Mesodermal cell (in vitro differentiated cells): ENCODE measurements at regions not wholly inside any gene's neighbourhood (a gene's known extent, or its start where the extent isn't known, plus 50 kb on each side); places are given as distances from the start of the nearest gene placed in this dataset.

Source experiments
- H3K27ac ChIP-seq: 2 replicates; pipeline ENCODE4 v1.7.0; 2013; ENCODE audit warnings: mild to moderate bottlenecking, low read depth, low read length, moderate library complexity; ENCODE audit not compliant: severe bottlenecking
- H3K36me3 ChIP-seq: 2 replicates; pipeline ENCODE4 v1.7.1; 2013; ENCODE audit warnings: mild to moderate bottlenecking, low read length, moderate library complexity; ENCODE audit not compliant: control insufficient read depth, insufficient read depth
- H3K4me1 ChIP-seq: one replicate; pipeline ENCODE4 v1.7.1; 2013; ENCODE audit warnings: mild to moderate bottlenecking, low read length; ENCODE audit not compliant: insufficient read depth, control insufficient read depth, poor library complexity, severe bottlenecking
- H3K4me3 ChIP-seq: 2 replicates; pipeline ENCODE4 v1.7.0; 2013; ENCODE audit warnings: low read length, control low read depth, mild to moderate bottlenecking; ENCODE audit not compliant: insufficient read depth, poor library complexity, severe bottlenecking; ENCODE audit errors: extremely low read depth
- H3K9me3 ChIP-seq: 2 replicates; pipeline ENCODE4 v1.7.1; 2013; ENCODE audit warnings: mild to moderate bottlenecking, low read length, moderate library complexity; ENCODE audit not compliant: control insufficient read depth
- WGBS, 2 experiments: methylation state at CpG; one replicate each; pipeline ENCODE4 v1.1.5; 2013; ENCODE audit warnings: missing lambda C conversion rate in 2 of 2; ENCODE audit not compliant: insufficient coverage in 2 of 2; 5-methylcytosine and 5-hydroxymethylcytosine counted together

DNA sequence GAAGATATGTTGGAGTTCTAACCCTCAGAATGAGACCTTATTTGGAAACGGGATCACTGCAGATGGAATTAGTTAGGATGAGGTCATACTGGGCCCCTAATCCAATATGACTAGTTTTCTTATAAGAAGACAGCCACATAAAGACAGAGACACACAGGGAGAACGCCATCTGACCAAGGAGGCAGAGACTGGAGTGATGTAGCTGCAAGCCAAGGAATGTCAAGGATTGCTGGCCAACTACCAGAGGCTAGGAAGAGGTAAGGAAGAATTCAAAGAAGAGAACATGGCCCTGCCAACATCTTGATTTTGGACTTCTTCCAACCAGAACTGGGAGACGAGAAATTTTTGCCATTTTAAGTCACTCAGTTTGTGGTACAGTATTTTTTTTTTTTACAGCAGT is 152.8 kb upstream of the DIPK2B start:
- 100% methylated on average over 1 of the region's 3 CpGs; no CpG with 5 or more reads in 1 of the 2 experiments for WGBS, 2 experiments
- Histone ChIP-seq H3K36me3 (no peaks in the 10 kb centered on the region), H3K4me3 (no peak overlapping the region), H3K9me3 (peaks cover 4% of the 10 kb centered on the region), H3K27ac (no peak overlapping the region), H3K4me1 (no peaks in the 10 kb centered on the region)

DNA sequence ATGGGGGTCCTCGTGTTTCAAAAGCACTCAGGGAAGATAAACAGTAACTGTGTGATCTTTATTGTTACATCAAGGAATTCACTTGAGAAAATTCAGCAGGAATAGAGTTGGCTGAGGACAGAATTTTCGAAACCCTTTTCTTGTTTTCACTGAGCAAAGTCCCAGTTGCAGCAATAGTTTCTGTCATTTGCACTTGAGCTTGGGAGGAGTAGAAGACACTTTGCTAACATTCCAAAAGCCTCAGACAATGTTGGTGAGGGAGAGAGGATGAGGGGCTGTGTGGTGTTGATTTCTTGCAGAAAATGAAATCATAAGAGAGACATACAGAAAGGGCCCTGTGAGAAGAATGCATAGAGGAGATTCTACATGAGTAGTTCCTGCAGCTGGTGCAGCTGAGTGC is 151.9 kb upstream of the DIPK2B start:
- no peak overlapping the region for H3K4me3 ChIP-seq
- no peak overlapping the region for H3K27ac ChIP-seq
- H3K36me3 ChIP-seq = no peaks in the 10 kb centered on the region
- 100% methylated on average over 1 of the region's 2 CpGs; no CpG with 5 or more reads in 1 of the 2 experiments for WGBS, 2 experiments
- H3K4me1 ChIP-seq = no peaks in the 10 kb centered on the region
- peaks cover 4% of the 10 kb centered on the region for H3K9me3 ChIP-seq

DNA sequence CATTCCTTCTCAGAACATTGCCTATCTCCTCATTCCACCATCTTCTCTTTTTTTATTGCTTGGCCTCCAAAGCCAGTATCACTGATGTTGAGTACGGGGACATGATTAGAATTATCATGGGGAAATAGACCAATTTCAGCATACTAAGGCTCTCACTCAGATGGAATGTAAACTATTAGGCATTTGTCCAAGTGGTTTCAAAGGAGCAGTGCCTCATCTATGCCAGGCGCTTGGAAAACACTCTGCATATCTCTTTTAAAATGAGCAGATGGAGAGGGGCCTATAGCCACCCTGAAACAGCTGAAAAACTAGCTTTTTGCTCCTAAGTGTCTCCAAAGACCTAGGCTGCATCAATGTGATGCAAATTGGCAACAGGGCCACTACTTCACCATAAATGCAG is 150.8 kb upstream of the DIPK2B start:
- no peak overlapping the region for H3K27ac ChIP-seq
- H3K36me3 ChIP-seq = no peaks in the 10 kb centered on the region
- peaks cover 4% of the 10 kb centered on the region for H3K9me3 ChIP-seq
- no peak overlapping the region for H3K4me3 ChIP-seq
- no peaks in the 10 kb centered on the region for H3K4me1 ChIP-seq
- no CpG with 5 or more reads among the region's 2 CpGs for WGBS, 2 experiments

DNA sequence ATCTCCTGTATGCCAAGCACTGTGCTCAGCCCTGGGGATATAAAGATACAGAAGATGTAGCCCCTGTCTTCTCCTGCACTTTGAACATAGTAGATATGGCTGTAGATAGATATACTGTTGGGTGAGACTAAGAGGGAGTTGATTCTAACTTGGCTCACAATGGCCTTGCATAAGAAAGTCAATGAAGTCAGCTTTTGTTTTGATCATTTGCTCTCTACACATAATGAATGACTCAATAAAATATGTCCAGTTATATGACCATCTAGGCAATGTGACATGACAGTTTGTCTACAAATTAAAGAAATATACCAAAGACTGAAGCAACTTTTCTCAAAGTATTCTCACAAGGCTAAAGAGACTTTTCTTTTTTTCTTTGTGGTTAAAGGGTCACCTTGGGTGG is 147.6 kb upstream of the DIPK2B start:
- Histone ChIP-seq H3K36me3 (no peaks in the 10 kb centered on the region), H3K4me1 (no peaks in the 10 kb centered on the region), H3K27ac (no peak overlapping the region), H3K4me3 (no peak overlapping the region), H3K9me3 (no peaks in the 10 kb centered on the region)

DNA sequence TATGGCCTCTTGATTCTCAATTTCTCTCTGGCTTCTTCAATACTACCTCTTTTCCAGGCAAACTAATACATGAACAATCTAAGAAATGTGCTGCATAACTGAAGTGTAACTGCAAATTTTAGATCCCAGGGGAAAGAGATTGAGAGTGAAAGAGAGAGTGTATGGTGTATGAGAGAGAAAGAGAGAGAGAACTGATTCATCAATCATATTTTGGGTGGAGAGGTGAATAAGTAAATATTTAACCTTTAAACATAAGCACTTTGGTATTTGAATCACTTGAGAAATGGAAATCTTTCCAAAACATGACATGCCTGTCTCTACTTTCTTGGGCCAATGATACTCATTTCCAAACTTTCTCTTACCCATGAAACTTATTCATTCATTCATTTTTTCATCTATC is 147.2 kb upstream of the DIPK2B start:
- Histone ChIP-seq H3K27ac (no peak overlapping the region), H3K4me1 (no peaks in the 10 kb centered on the region), H3K9me3 (no peaks in the 10 kb centered on the region), H3K36me3 (no peaks in the 10 kb centered on the region), H3K4me3 (no peak overlapping the region)

DNA sequence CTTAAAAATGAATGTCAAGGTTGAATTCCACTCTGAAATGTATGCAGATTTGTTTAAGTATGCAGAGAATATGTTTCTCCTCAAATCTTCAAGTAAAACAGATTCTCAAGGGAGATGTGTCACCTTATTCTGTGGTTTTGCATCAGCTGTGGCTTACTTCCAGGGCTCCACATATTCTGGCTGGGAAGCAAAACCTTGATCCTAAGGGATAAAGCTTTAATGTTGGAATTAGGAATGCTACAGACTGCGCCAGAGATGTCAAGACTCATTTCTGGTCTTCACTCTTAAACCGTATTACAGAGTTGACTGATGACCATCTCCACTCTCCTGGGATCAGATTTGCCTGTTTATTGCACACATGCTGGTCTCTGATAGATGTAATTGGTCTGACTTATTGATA is 143.9 kb upstream of the DIPK2B start:
- H3K4me1 ChIP-seq = no peaks in the 10 kb centered on the region
- H3K9me3 ChIP-seq = no peaks in the 10 kb centered on the region
- H3K27ac ChIP-seq = no peak overlapping the region
- WGBS, 2 experiments = no CpG with 5 or more reads among the region's 2 CpGs
- H3K4me3 ChIP-seq = no peak overlapping the region
- H3K36me3 ChIP-seq = no peaks in the 10 kb centered on the region

DNA sequence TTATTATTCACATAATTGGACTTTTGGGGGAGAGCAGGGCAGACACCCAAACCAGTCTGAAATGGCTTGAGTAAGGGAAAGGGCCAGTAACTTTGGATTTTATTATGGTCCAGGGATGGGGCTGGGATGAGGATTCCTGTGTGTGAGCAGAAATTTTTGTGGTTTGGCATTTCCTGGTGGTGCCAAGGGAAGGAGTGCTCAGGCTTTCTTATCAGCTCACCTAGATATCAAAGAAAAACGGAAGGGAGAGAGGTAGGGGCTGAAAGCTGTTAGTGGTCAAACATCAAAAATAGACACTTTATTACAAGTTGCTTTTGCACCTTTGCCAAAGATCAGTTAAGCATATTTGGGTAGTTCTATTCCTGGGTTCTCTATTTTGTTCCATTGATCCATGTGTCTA is 128.5 kb upstream of the DIPK2B start:
- no peaks in the 10 kb centered on the region for H3K9me3 ChIP-seq
- no peak overlapping the region for H3K27ac ChIP-seq
- no CpG with 5 or more reads among the region's 1 CpG for WGBS, 2 experiments
- no peaks in the 10 kb centered on the region for H3K4me1 ChIP-seq
- H3K36me3 ChIP-seq = no peaks in the 10 kb centered on the region
- H3K4me3 ChIP-seq = no peak overlapping the region

DNA sequence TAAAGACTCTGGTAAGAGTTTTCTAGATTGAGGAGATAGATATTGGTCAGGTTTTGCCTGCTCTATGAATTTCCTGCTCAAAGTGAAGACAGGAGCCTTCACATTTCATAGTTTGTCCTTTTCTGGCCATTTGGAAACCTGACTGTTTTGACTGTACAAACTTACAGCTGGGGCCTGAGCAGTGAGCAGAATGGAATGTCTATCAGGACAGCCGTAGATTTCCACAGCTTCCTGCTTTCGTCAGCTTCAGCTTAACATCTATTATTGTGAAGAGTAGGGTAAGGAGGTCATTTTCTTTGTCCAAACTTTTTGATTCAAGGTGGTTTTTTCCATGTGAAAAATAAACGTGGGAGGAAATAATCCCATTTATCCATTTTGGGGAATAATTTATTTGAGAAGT is 124.3 kb upstream of the DIPK2B start:
- H3K4me1 ChIP-seq = no peaks in the 10 kb centered on the region
- H3K4me3 ChIP-seq = no peak overlapping the region
- H3K27ac ChIP-seq = no peak overlapping the region
- no peaks in the 10 kb centered on the region for H3K36me3 ChIP-seq
- H3K9me3 ChIP-seq = no peaks in the 10 kb centered on the region
- no CpG with 5 or more reads among the region's 3 CpGs for WGBS, 2 experiments

DNA sequence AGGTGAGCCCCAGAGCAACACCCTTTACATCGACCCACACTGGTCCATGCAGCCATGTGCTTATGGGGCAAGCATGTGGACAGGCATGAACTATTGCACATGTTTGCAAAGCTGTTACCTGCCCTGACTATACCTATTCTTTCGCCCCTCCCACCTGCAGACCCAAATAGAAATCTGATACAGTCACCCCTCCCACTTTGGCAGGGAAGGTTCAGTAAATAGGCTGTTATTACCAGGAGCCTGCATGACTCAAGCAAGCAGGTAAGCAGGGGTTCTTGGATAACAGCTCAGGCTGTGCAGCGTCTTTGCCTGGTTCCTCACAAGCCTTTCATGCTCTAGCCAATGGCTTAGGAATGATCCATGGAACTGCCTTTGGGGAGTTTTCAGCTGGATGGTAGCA is 122.7 kb upstream of the DIPK2B start:
- no peak overlapping the region for H3K27ac ChIP-seq
- WGBS, 2 experiments = 80% methylated on average over 1 of the region's 3 CpGs; no CpG with 5 or more reads in 1 of the 2 experiments
- no peaks in the 10 kb centered on the region for H3K9me3 ChIP-seq
- H3K36me3 ChIP-seq = no peaks in the 10 kb centered on the region
- no peak overlapping the region for H3K4me3 ChIP-seq
- no peaks in the 10 kb centered on the region for H3K4me1 ChIP-seq

DNA sequence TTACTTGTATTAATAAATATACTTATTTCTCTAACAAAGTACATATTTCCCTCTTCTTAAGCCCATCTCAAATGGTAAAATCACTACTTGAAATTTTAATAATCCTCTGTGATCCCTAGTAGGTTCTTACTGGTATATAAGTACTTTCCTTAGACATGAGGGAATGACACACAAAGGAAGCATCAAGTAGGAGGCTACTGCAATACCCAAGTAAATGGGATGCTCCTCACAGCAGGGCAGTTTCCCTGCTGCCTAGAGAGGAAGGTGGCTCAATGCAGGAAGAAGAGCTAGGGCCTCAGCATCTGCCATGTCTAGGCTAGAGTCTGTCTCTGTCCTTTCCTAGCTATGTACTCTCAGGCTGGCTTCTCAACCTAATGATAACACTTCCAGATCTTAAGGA is 122.1 kb upstream of the DIPK2B start:
- Histone ChIP-seq H3K4me1 (no peaks in the 10 kb centered on the region), H3K36me3 (no peaks in the 10 kb centered on the region), H3K9me3 (no peaks in the 10 kb centered on the region), H3K27ac (no peak overlapping the region), H3K4me3 (no peak overlapping the region)

DNA sequence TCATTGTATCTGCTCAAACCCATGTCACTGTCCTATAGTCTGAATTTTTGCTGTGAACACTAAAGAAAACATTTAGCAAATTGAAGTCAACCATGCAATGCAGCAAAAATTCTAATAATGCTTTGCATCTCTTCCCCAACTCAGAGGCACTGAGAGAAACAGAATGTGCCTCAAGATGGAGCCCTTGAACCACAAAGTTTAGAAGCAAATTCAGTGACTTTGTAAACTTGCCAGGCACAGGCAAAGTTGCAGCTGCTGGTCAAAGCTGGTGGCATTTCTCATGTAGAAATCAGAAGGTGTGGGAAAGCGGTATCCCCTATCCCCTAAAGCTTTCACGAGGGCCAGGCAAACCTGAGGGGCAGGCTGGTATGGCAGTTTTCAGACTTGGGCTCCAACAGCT is 121.7 kb upstream of the DIPK2B start:
- no peaks in the 10 kb centered on the region for H3K36me3 ChIP-seq
- WGBS, 2 experiments = 0% methylated on average over 1 of the region's 2 CpGs; no CpG with 5 or more reads in 1 of the 2 experiments
- H3K4me3 ChIP-seq = no peak overlapping the region
- H3K4me1 ChIP-seq = no peaks in the 10 kb centered on the region
- H3K9me3 ChIP-seq = no peaks in the 10 kb centered on the region
- no peak overlapping the region for H3K27ac ChIP-seq

DNA sequence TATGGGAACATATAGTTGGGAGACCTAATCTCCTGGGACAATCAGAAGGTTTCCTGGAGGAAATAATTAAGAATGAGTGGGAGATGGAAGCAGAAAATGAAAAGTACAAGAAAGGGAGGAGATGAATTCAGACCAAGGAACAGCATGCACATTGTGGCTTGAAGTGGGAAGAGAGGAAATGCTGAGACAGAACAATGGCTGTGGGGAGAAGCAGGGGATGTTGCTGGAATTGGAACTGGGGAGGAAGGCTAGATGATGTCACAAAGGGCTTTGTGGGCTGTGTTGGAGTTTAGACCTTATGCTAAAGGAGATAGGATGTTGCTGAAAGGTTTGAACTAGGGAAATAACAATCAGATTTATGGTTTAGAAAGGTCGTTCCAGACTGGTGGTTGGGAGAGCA is 119.5 kb upstream of the DIPK2B start:
- Histone ChIP-seq H3K4me1 (no peaks in the 10 kb centered on the region), H3K9me3 (no peaks in the 10 kb centered on the region), H3K27ac (no peak overlapping the region), H3K36me3 (no peaks in the 10 kb centered on the region), H3K4me3 (no peak overlapping the region)
- 100% methylated on average over 1 of the region's 1 CpG for WGBS, 2 experiments
